NCI-H1092 treated with DMSO at 0.1 percent for 48 hours (cell line): ENCODE measurements at regions not wholly inside any gene's neighbourhood (a gene's known extent, or its start where the extent isn't known, plus 50 kb on each side); places are given as distances from the start of the nearest gene placed in this dataset.
"Not testable (repeated sequence)": the region's sequence is repeated elsewhere in the genome, so short reads cannot be mapped to it uniquely, and the experiment has no call there.

Source experiments
- DNase-seq: peaks from one replicate; lab custom pipeline; 2025; lab: John Stamatoyannopoulos, UW

DNA sequence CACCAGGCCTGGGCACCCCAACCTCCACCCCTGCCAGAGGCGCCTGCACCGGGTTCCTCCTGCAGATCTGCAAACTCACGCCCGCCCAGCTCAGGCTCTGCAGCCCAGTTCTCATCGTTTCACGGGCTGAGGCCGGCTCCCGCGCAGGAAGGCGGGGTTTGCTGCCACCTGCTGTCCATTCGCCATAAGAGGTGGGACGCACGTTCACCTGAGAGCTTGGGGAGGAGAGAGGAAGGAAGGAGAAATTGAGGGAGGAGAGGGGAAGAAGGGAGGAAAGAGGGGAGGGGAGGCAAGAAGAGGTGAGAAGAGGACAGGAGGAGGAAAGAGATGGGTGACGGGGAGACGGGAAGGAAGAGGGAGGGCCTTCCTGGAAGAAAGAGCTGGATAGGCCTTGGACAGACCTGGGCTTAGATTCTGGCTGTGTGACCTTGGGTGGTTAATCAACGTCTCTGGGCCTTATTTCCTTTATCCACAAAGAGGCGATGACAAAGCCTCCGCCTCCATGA, 114.5 kb downstream of the ADRA2C start:
- peak; percentile 66 for DNase-seq

DNA sequence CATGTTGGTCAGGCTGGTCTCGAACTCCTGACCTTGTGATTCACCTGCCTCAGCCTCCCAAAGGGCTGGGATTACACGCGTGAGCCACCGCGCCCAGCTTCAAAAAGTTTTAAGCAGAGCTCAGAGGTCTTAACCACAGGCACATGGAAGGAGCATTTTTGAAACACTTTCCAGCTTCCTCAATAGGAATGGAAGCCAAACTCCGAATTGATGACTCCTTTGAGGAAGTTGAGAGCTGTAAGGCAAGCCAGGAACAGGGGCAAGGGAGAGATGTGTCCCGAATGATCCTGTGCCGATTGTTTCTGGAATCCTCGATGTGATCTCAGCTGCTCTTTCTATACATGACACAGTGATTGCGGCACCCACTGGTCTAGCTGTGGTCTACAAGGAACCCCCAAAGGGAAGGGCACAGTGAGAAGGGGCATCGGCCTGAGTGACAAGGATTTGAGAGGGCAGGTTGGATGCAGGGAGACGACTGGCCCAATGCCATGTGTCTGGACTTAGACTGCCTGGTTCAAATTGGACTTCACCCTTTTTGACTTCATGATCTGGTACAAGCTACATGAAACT, 116.2 kb downstream of the ADRA2C start:
- DNase-seq, result not testable (repeated sequence)

DNA sequence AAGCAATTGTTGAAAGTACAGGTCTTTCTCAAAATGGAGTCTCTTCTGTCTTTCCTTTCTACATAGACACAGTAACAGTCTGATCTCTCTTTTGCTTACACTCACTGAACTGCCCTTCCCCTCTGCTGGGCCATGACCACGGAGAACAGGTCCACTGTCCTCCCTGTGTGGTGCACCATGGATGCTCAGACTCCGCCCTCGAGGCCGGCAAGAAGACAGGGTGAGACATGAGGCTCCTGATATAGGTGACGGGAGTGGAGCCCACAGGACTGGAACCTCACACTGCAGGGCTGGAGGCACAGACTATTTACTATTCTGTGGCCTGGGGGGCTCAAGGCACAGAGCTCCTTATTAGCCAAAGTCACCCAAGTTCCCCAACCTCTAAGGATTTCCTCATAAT, 118.1 kb downstream of the ADRA2C start:
- DNase-seq, result not testable (repeated sequence)

DNA sequence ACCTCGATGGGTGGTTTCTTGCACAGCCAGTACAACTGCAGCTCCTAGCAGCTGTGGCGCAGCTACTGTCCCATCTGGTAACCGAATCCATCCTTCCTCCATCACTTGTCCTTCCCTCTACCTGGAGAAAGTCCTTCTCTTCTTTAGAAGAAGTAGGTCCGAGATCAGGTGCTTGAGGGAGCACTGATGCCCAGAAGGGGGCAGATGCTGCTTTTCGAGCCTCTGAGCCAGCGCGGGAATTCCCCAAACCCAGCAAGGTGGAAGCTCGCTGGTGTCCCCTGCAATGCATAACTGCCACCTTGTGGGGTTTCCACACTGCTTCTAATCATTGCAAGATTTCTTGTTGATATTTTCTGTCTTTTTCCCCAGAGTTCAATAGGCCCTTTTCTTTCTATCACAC, 127.4 kb downstream of the ADRA2C start:
- DNase-seq, result not testable (repeated sequence)

DNA sequence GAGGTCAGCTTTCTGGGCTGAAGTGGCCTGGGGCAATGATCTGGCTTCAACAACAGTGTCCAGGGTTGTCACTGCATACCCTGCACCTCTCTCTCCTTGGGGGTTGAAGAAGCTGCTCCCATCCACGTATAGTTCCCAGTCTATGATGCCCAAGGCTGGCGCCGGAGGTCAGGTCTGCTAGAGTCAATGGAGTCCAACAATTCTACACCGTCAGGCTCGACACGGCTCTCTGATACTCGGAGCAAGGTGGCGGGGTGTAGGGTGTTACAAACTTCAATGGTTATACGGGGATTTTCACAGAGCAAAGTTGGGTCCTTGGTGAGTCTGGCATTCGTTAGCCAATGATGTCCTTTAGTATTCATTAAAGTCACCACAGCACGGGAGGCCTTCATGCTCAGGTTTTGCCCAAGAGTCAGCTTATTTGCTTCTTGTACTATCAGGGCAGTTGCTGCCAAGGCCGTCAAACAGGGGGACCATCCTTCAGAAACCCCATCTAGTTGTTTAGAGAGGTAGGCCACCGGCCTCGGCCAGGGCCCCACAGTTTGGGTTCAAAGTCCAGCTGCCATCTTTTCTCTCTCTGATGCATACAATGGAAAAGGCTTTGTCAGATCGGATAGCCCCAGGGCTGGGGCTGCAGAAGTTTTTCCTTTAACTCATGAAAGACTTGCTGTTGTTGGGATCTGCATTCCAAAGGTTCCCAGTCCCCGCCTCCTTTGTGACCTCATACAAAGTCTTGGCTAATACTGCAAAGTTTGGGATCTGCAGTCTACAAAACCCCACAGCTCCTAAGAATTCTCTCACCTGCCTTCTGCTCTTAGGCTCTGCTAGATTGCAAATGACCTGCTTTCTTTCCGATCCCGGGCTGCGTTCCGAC, 128.1 kb downstream of the ADRA2C start:
- not testable (repeated sequence) for DNase-seq

DNA sequence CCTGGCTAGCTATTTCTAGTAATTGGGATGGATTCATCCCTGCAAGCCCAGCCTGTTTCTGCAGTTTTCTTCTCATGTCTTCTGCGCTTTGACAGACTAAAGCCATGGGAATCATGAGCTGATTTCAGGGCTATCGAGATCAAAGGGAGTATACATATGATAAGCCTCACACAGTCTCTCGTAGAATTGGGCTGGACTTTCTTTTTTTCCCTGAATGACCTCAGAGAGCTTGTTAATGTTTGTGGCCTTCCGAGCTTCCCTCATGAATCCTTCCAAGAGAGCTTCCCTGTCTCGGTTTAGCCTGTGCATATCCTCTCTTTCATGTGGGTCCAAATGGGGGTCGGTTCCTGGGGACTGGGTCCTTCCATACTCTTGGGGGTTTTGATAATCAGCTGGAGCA, 130.3 kb downstream of the ADRA2C start:
- DNase-seq, result no peak

DNA sequence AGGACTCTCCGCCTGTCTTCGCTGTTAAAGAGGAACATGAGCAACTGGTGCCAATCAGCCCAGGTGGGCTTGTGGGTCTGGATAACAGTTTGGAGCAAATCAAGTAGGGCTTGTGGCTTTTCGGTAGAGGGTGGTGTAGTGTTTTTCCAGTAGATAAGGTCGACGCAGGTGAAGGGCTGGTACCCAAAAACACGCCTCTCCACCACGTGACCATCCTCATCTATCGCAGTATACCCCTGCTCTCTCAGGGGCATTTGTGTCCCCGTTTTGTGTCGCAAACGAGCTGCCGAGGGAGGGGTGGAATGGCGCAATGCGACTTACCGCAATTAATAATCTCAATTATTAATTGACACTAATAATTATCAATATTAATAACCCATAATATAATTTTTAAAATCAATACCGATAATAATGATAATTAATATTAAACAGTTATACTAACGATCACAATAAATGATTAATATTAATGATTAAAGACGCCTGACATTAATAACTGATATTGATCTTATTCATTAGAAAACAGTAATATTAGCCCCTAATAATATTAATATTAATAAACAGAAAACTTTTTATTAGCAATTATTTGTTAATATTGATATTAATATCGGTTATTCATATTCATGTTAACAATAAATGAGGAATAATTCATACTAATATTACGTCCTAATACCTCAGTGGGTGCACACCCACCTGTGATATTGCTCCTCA, 130.8 kb downstream of the ADRA2C start:
- DNase-seq, result not testable (repeated sequence)

DNA sequence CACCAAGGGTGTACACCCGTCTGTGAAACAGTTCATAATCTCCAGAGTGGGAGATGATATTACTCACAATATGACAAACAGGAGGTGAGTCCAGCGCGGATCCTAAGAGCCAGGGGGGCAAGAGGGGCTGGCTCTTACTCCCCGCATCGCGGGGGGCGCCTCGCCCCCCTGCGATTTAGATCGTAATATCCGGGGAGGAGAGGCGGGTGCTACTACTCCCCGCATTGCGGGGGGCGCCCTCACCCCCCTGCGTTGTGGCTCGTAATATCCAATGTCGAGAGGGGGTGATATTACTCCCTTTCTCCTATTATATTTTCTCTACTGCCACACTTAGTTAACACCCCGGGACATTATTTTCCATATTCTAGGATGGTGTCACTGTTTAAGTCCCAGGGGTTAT, 131.9 kb downstream of the ADRA2C start:
- DNase-seq, result no peak

DNA sequence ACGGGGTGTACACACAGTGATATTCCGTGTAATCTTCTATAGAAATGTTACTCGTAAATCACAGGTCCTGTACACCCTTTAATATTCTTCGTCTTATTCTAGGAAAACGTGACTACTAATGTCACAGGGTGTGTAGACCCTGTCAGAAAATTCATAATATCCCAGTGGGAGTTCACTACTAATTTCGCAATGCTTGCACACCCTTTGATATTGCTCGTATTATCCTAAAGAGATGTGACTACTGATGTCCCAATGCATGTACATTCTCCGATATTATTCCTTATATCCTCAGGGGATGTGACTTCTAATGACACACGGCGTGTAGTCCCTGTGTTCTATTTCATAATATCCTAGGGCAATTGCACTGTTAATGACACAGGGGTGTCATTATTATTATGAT, 132.7 kb downstream of the ADRA2C start:
- not testable (repeated sequence) for DNase-seq

DNA sequence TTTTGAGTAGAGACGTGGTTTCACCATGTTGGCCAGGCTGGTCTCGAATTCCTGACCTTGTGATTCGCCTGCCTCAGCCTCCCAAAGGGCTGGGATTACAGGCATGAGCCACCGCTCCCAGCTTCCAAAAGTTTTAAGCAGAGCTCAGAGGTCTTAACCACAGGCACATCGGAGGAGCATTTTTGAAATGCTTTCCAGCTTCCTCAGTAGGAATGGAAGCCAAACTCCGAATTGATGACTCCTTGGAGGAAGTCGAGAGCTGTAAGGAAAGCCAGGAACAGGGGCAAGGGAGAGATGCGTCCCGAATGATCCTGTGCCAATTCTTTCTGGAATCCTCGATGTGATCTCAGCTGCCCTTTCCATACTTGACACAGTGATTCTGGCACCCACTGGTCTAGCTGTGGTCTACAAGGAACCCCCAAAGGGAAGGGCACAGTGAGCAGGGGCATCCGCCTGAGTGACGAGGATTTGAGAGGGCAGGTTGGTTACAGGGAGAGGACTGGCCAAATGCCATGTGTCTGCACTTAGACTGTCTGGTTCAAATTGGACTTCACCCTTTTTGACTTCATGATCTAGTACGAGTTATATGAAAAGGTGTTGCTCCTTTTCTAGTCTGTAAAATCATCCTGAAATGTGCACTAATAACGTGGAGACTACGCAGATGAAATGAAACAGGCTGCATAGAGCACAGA, 138.2 kb downstream of the ADRA2C start:
- not testable (repeated sequence) for DNase-seq

DNA sequence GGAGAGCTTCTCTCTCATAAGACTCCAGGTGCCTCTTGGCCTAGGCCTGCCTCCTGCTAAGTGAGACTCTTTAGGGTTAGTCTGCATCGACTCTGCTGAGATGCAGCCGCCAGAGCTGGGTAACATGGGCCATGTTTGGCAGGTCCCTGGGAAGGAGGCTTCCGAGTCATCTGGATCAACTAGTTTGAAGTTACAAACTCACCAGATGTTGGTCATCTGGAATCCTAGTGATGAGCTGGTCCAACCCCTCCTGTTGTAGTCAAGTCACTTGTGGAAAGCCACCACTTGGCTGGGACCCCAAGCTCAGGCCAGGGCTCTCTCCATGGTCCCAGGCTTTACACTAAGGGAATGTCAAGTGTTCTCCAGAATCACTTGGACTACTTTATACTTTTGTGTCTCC, 143.4 kb downstream of the ADRA2C start:
- not testable (repeated sequence) for DNase-seq

DNA sequence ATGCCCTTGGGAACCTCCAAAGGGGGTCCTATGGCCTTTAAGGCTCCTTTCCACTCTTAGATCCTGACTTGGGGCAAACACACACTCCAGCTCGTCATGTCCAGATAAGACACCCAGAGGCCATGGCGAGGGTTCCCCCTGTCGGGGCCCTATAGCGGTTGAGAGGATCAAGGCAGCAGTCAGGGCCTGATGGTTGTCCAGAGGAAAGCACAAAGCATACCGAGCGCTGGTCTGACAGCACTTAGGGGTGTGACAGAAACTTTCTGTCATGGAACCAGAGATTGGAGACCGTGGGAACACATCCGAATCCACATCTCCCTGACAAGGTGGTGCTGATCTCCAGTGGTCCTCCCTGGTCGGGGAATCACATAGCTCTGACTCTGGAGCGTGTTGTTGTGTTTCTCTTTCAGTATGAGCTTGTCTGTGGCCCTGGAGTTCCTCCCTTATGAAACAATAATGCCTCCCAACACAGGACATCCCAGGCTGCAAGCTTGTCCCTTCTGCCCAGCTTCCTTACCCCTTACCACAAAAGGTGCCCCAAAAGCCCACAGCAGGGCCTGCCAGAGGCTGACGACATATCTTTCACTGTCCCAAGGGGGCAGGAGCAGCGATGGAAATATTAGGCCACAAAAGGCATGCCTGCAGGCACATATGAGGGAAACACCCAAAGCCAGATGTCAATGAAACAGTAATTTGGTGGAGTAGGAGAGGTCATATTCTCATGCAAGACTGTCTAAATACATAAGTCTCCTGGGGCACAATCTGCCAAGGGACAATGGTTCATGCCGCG, 144.2 kb downstream of the ADRA2C start:
- not testable (repeated sequence) for DNase-seq

DNA sequence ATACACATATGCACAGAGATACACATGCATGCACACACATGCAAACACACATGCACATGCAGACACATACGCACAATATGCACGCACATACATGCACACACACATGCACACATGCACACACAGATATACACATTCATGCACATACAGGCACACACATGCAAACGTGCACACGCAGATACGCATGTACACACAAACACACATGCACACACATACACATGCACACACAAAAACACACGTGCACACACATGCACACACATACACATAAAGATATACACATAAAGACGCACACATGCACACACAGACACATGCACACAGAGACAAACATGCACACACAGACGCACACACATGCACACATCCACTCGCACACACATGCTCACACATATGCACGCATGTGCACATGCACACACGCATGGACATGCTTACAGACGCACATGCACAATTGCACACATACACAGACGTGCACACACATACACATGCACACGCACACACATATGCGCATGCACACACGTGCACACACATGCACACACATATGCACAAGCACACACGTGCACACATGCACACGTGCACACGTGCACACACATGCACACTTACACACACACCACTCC, 145.2 kb downstream of the ADRA2C start:
- no peak for DNase-seq

DNA sequence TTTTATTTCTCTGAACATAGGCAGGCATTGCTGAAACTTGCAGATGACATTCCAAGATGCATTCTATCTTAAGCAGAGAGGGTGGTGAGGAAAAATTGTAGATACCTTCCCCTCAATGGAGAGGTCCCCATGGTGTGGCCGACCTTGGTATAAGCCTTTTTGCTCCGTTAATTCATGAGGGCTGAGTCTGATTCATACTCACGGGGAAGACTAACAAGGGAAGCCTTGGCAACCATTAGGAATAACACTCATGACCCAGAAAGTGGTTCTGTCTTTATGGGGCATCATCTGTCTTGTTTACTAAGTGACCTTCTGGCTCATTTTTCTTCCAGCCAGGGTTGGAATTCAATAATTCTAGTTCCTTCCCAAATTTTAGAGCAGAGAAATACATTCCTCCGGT, 148.3 kb downstream of the ADRA2C start:
- not testable (repeated sequence) for DNase-seq

DNA sequence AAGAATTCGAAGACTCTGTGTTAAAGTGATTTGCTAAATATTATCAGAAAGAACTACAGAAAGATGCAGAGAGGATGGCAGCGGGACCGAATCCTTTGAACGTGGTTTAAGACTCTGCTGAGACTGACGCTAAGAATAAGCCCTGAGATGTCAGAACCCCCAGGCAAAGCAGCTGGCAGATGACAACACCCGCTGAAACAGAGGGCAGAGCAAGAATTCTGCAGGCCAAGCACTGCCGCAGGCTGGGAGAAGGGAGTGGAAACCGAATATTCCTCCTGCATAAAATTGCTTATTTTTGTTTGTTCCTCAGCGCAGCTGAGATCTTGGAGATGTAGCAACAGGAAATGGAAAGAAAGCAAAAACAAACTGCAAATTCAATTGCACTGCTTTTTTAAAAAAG, 153.3 kb downstream of the ADRA2C start:
- not testable (repeated sequence) for DNase-seq

DNA sequence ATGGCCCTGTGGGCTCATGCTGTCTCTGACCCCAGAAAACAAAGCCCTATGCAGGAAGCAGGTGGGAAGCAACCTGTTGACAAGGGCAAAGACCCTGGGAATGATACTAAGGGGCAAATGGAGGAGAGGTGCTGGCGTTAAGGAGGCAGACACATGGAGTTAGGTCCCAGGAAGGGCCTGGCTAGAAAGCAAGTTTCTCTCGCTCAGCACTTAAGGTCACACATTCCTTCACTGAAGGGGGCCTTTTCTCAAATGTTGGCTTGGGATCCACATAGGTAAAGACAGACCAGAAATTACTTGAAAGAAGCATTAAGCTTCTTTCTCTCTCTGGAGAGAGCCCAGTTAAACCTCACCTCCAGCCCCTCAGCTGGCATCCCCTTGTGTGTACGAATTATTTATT, 155.7 kb downstream of the ADRA2C start:
- DNase-seq, result not testable (repeated sequence)

DNA sequence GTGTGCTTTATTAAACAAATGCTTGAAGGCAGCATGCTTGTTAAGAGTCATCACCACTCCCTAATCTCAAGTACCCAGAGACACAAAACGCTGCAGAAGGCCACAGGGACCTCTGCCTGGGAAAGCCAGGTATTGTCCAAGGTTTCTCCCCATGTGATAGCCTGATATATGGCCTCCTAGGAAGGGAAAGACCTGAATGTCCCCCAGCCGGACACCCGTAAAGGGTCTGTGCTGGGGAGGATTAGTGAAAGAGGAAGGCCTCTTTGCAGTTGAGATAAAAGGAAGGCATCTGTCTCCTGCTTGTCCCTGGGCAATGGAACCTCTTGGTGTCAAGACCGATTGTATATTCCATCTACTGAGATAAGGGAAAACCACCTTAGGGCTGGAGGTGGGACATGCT, 159.7 kb downstream of the ADRA2C start:
- not testable (repeated sequence) for DNase-seq

DNA sequence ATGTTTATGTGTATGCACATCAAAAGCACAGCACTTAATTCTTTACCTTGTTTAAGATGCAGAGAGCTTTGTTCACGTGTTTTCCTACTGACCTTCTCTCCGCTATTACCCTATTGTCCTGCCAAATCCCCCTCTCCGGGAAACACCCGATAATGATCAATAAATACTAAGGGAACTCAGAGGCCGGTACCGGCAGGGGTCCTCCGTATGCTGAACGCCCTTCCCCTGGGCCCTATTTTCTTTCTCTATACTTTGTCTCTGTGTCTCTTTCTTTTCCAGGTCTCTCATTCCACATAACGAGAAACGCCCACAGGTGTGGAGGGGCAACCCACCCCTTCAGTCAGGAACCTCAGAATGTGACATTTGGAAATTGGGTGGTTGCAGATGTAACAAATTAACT, 160.1 kb downstream of the ADRA2C start:
- not testable (repeated sequence) for DNase-seq

DNA sequence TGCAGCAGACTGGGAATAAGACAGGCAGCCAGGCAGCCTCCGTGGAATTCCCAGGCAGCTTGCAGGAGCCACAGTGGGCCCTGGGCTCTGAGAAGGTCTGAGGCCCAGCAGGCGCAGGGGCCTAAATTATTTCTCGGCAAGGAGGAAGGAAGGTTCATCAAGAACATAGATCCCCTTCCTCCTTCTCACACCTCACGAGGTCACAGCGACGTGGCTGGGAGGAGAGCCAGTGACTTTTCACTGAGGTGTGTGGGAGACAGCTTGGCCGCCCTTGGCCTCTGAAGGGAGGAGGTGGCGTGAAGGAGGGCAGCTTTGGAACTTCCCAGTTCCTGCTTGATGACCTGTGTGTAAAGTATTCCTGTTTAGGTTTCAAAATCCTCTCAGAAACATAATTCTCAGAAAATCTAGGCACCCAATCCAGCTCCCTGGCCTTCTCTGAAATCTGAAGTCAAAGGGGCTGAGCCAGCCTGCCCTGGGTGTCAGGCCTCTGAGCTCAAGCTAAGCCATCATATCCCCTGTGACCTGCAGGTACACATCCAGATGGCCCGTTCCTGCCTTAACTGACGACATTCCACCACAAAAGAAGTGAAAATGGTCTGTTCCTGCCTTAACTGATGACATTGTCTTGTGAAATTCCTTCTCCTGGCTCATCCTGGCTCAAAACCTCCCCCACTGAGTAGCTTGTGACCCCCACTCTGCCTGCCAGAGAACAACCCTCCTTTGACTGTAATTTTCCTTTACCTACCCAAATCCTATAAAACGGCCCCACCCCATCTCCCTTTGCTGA, 161.0 kb downstream of the ADRA2C start:
- not testable (repeated sequence) for DNase-seq

DNA sequence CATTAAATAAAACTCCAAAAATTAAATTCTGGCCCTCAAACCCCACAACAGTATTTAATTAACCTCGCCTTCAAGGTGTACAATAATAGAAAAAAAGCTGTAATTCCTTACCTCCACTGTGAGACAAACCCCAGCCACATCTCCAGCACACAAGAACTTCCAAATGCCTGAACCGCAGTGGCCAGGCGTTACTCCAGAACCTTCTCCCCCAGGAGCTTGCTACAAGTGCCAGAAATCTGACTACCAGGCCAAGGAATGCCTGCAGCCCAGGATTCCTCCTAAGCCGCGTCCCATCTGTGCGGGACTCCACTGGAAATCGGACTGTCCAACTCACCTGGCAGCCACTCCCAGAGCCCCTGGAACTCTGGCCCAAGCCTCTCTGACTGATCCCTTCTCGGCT, 163.2 kb downstream of the ADRA2C start:
- DNase-seq, result not testable (repeated sequence)
